Smooth muscle cell (in vitro differentiated cells): ENCODE measurements at regions not wholly inside any gene's neighbourhood (a gene's known extent, or its start where the extent isn't known, plus 50 kb on each side); places are given as distances from the start of the nearest gene placed in this dataset.

Experiments used
- DNase-seq: peaks from one replicate; lab custom pipeline; 2025; ENCODE audit not compliant: unreplicated experiment; lab: John Stamatoyannopoulos, UW
- H2AFZ ChIP-seq: fragments of 200-600 bp; sonication (generic); 2 replicates; pipeline ENCODE4 v1.6.0; 2016; ENCODE audit warnings: antibody characterized with exemption, low read depth, mild to moderate bottlenecking
- H3F3A ChIP-seq: fragments of 200-600 bp; sonication (generic); 2 replicates; pipeline ENCODE4 v1.6.0; 2017; ENCODE audit warnings: antibody characterized with exemption, low read depth
- H3K27ac ChIP-seq: fragments of 200-600 bp; sonication (generic); 2 replicates; pipeline ENCODE4 v1.5.1; 2016; ENCODE audit warnings: low read depth, mild to moderate bottlenecking
- H3K27me3 ChIP-seq: fragments of 200-600 bp; sonication (generic); 2 replicates; pipeline ENCODE4 v1.6.1; 2016; ENCODE audit warnings: low read depth, mild to moderate bottlenecking
- H3K36me3 ChIP-seq: fragments of 200-600 bp; sonication (generic); 2 replicates; pipeline ENCODE4 v1.5.1; 2016; ENCODE audit warnings: low read depth
- H3K4me1 ChIP-seq: fragments of 200-600 bp; sonication (generic); 2 replicates; pipeline ENCODE4 v1.5.1; 2016; ENCODE audit warnings: low read depth
- H3K4me2 ChIP-seq: fragments of 200-600 bp; sonication (generic); 2 replicates; pipeline ENCODE4 v1.6.0; 2016; ENCODE audit warnings: mild to moderate bottlenecking
- H3K4me3 ChIP-seq: fragments of 200-600 bp; sonication (generic); 2 replicates; pipeline ENCODE4 v1.5.1; 2016; ENCODE audit warnings: mild to moderate bottlenecking
- H3K79me2 ChIP-seq: fragments of 200-600 bp; sonication (generic); 2 replicates; pipeline ENCODE4 v1.6.0; 2016; ENCODE audit warnings: low read depth, mild to moderate bottlenecking
- H3K9ac ChIP-seq: fragments of 200-600 bp; sonication (generic); 2 replicates; pipeline ENCODE4 v1.6.0; 2016; ENCODE audit warnings: low read depth
- H3K9me3 ChIP-seq: fragments of 200-600 bp; sonication (generic); replicated peaks from 2 replicates; pipeline ENCODE4 v1.5.1; 2016; ENCODE audit warnings: low read depth
- H4K20me1 ChIP-seq: fragments of 200-600 bp; sonication (generic); 2 replicates; pipeline ENCODE4 v1.6.0; 2016; ENCODE audit warnings: low read depth
- WGBS: methylation state at CpG from one replicate; pipeline ENCODE4 v1.1.7; 2016; ENCODE audit warnings: low lambda C conversion rate; 5-methylcytosine and 5-hydroxymethylcytosine counted together
- TF ChIP-seq, protein P1 (sequence below): fragments of 200-600 bp; sonication (generic); IDR thresholded peaks from 2 replicates; pipeline ENCODE4 v1.5.1; 2017; ENCODE audit warnings: borderline replicate concordance, mild to moderate bottlenecking, antibody characterized with exemption; ENCODE audit not compliant: insufficient read depth, poor library complexity, severe bottlenecking

DNA sequence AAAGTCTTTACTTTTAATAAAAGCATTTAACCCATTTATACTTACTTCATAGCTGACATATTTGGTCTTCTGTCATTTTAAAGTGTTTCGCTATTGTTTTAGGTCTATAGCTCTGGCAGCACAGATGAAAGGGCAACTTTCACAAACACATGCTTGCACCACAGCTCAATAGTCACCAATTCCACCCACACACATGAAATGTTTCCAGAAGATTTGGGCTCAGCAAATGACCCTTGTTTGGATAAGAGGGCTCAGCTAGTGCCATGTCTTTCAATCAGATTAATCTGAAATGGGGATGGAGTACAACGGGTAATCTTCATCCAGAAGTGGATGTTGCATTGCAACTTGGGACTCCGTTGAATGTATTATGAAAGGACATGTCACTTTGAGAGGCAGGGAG lies 176.0 kb downstream of the FGF18 start:
- Histone ChIP-seq H3K79me2 (no peaks in the 10 kb centered on the region), H4K20me1 (no peaks in the 10 kb centered on the region), H3K4me2 (no peak overlapping the region), H3F3A (no peaks in the 10 kb centered on the region), H3K4me1 (no peaks in the 10 kb centered on the region), H3K4me3 (no peak overlapping the region), H3K27me3 (no peaks in the 10 kb centered on the region), H3K36me3 (no peaks in the 10 kb centered on the region), H3K27ac (no peak overlapping the region), H3K9me3 (no peaks in the 10 kb centered on the region), H3K9ac (no peak overlapping the region), H2AFZ (no peak overlapping the region)
- WGBS = 92% methylated on average over 3 of the region's 3 CpGs
- TF ChIP-seq, protein P1, sequence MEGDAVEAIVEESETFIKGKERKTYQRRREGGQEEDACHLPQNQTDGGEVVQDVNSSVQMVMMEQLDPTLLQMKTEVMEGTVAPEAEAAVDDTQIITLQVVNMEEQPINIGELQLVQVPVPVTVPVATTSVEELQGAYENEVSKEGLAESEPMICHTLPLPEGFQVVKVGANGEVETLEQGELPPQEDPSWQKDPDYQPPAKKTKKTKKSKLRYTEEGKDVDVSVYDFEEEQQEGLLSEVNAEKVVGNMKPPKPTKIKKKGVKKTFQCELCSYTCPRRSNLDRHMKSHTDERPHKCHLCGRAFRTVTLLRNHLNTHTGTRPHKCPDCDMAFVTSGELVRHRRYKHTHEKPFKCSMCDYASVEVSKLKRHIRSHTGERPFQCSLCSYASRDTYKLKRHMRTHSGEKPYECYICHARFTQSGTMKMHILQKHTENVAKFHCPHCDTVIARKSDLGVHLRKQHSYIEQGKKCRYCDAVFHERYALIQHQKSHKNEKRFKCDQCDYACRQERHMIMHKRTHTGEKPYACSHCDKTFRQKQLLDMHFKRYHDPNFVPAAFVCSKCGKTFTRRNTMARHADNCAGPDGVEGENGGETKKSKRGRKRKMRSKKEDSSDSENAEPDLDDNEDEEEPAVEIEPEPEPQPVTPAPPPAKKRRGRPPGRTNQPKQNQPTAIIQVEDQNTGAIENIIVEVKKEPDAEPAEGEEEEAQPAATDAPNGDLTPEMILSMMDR = no peak
- DNase-seq = no peak

DNA sequence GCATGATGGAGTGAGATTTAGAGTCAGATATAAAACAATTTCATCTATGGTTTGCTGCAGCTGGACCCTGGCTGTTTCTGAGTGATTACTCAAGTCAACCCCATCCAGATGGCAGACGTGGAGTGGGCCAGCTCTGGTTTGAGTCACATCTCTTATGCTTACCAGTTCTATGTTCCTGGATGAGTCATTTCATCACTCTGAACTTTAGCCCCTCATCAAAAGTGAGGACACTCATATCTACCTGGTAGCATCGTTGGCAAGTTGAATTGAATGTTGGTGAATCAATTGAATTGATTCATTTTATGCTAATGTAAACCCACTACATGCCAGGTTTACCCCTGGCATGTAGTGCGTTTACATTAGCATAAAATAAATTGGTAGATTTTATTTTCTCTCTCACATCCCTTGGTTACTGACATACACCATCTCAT lies 176.4 kb downstream of the FGF18 start:
- DNase-seq = no peak
- H3F3A ChIP-seq = no peaks in the 10 kb centered on the region
- H3K27ac ChIP-seq = no peak overlapping the region
- no peaks in the 10 kb centered on the region for H4K20me1 ChIP-seq
- no peaks in the 10 kb centered on the region for H3K9me3 ChIP-seq
- H3K79me2 ChIP-seq = no peaks in the 10 kb centered on the region
- no peak overlapping the region for H3K4me2 ChIP-seq
- WGBS = 60% methylated on average over 3 of the region's 3 CpGs
- TF ChIP-seq, protein P1 = no peak
- no peaks in the 10 kb centered on the region for H3K27me3 ChIP-seq
- H2AFZ ChIP-seq = no peak overlapping the region
- H3K36me3 ChIP-seq = no peaks in the 10 kb centered on the region
- H3K9ac ChIP-seq = no peak overlapping the region
- H3K4me1 ChIP-seq = no peaks in the 10 kb centered on the region
- H3K4me3 ChIP-seq = no peak overlapping the region

DNA sequence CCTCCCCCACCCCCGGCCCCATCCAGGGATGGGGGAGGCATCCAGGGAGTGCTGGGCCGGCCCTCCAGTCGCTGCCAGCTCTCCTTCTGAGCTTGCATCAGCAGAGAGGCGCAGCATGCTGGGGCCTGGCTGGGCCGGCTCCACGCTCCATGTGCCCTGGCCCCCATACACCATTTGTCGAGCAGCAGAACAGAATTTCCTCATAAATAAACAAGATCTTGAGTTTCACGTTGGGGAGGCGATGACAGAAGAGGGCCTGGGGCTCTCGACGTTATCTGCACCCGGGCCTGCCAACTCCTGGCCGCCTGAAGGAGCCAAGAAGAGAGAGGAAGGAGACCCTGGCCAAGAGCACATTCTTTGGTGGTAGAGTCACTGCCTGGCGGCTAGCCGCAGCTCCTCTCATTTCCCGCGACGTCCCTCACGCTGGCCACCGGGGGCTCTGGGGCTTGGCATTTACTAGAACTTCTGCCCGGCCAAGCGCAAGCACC lies 177.0 kb downstream of the FGF18 start:
- Histone ChIP-seq H3K36me3 (no peaks in the 10 kb centered on the region), H2AFZ (no peak overlapping the region), H3K9ac (no peak overlapping the region), H3K79me2 (no peaks in the 10 kb centered on the region), H4K20me1 (no peaks in the 10 kb centered on the region), H3F3A (no peaks in the 10 kb centered on the region), H3K4me3 (no peak overlapping the region), H3K4me2 (no peak overlapping the region), H3K27ac (peak overlapping the region; percentile 26), H3K4me1 (no peaks in the 10 kb centered on the region), H3K27me3 (no peaks in the 10 kb centered on the region), H3K9me3 (no peaks in the 10 kb centered on the region)
- no peak for DNase-seq
- TF ChIP-seq, protein P1 = no peak
- WGBS = 12% methylated on average over 19 of the region's 22 CpGs

DNA sequence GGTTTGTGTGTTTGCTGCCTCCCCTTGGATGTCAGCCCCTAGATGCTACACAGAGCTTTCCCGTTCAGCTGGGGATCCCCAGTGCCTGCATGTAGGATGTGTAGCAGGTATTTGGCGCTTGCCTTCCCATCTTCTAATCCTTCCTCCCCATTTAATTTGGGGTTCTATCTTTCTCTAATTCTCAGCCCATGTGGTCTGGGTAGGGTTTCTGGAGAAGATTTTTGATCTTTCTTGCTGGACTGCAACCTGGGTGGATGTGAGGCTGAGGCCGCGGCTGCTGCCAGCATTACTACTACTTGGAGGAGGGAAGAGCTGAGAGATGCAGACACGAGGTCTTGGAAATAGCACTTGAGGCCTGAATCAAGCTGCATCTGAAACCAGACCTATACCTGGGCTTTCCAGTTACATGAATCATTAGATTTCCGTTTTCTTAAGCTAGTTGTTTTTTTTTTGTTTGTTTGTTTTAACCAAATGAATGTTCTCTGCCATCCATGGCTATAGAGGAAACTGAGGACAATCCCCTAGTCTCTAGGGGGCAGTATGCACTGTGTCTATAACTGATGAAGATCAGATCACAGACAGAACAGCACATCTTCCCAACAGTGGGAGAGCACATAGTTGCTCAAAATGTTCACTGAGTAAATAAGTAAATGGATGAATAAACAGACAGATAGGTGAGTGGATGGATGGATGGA lies 178.6 kb downstream of the FGF18 start:
- TF ChIP-seq, protein P1 = no peak
- no peaks in the 10 kb centered on the region for H3F3A ChIP-seq
- H3K4me3 ChIP-seq = no peak overlapping the region
- no peak overlapping the region for H3K27ac ChIP-seq
- no peak for DNase-seq
- H3K36me3 ChIP-seq = no peaks in the 10 kb centered on the region
- no peak overlapping the region for H2AFZ ChIP-seq
- H3K27me3 ChIP-seq = no peaks in the 10 kb centered on the region
- no peaks in the 10 kb centered on the region for H3K79me2 ChIP-seq
- H3K9me3 ChIP-seq = no peaks in the 10 kb centered on the region
- no peaks in the 10 kb centered on the region for H4K20me1 ChIP-seq
- no peak overlapping the region for H3K9ac ChIP-seq
- no peaks in the 10 kb centered on the region for H3K4me1 ChIP-seq
- WGBS = 91% methylated on average over 6 of the region's 6 CpGs
- no peak overlapping the region for H3K4me2 ChIP-seq
